Mammary epithelial cell (primary cell): ENCODE measurements at regions not wholly inside any gene's neighbourhood (a gene's known extent, or its start where the extent isn't known, plus 50 kb on each side); places are given as distances from the start of the nearest gene placed in this dataset.

Experiments
- EZH2 ChIP-seq: IDR thresholded peaks from 2 replicates; pipeline ENCODE4 v1.6.1; 2012; ENCODE audit warnings: low read length, inconsistent platforms, borderline replicate concordance
- TF ChIP-seq, protein P1 (sequence below), 2 donors: IDR thresholded peaks in 1 of 2; conservative IDR thresholded peaks in 1 of 2; 2 replicates each; pipeline ENCODE4 v1.5.1; 2011 to 2012; ENCODE audit warnings: inconsistent platforms in 2 of 2, low read length in 2 of 2, mild to moderate bottlenecking in 2 of 2, control low read depth in 1 of 2, low read depth in 1 of 2; ENCODE audit not compliant: insufficient read depth in 1 of 2; ENCODE audit errors: extremely low read depth in 1 of 2

- no peak for TF ChIP-seq EZH2
- TF ChIP-seq, protein P1, sequence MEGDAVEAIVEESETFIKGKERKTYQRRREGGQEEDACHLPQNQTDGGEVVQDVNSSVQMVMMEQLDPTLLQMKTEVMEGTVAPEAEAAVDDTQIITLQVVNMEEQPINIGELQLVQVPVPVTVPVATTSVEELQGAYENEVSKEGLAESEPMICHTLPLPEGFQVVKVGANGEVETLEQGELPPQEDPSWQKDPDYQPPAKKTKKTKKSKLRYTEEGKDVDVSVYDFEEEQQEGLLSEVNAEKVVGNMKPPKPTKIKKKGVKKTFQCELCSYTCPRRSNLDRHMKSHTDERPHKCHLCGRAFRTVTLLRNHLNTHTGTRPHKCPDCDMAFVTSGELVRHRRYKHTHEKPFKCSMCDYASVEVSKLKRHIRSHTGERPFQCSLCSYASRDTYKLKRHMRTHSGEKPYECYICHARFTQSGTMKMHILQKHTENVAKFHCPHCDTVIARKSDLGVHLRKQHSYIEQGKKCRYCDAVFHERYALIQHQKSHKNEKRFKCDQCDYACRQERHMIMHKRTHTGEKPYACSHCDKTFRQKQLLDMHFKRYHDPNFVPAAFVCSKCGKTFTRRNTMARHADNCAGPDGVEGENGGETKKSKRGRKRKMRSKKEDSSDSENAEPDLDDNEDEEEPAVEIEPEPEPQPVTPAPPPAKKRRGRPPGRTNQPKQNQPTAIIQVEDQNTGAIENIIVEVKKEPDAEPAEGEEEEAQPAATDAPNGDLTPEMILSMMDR (conservative IDR thresholded peaks at IDR 0.05 in 1 of 2, IDR thresholded peaks at IDR 0.05 in 1 of 2; ENCODE audit: extremely low read depth in 1 of 2, insufficient read depth in 1 of 2, low read depth in 1 of 2, low read length in 2 of 2), result no peak
These were observed 213.4 kb upstream of the CCDC150 start for GRCh38 chr2:196426122-196426521.
